K562 (cell line): ENCODE measurements at regions not wholly inside any gene's neighbourhood (a gene's known extent, or its start where the extent isn't known, plus 50 kb on each side); places are given as distances from the start of the nearest gene placed in this dataset.

Source experiments
- ATAC-seq: fragments of 200-7000 bp; cut with Tn5 transposase; 3 replicates; pipeline ENCODE4 v1.9.1; 2020; ENCODE audit warnings: moderate library complexity
- BruUV-seq: library from RNA; stranded (reverse); fragments of 400-500 nt; replicated peaks from 2 replicates; lab custom pipeline; 2021; lab: Mats Ljungman, UMichigan
- CTCF ChIA-PET: fragments of 300-600 bp; formaldehyde crosslinking; extraction: SDS; loops from one replicate; lab custom pipeline; 2021; ENCODE audit warnings: low intra/inter-chr PET ratio; lab: Yijun Ruan, JAX
- POLR2A ChIA-PET: fragments of 300-600, 350-650 bp; sonication (Branson Sonifier 250); formaldehyde crosslinking; extraction: SDS; loops from one replicate; lab custom pipeline; 2021; ENCODE audit warnings: antibody characterized with exemption, inconsistent platforms; lab: Yijun Ruan, JAX
- DNase-seq, 4 experiments: peaks; one replicate each; pipeline versions ENCODE4 v3.0.0 to v3.0.0-alpha.2; 2011 to 2018; ENCODE audit warnings: low spot score in 3 of 4, mixed read lengths in 3 of 4; ENCODE audit errors: extremely low read depth in 1 of 4
- FAIRE-seq: peaks from 2 replicates; lab custom pipeline; 2011; peaks lifted over from hg19 to GRCh38; lab: Jason Lieb, UNC
- H2AFZ ChIP-seq: 2 replicates; pipeline ENCODE4 v1.6.0; 2011; ENCODE audit warnings: low read depth, low read length, control low read depth, inconsistent platforms
- H3K27ac ChIP-seq: fragments of 200-600 bp; 3 replicates; pipeline ENCODE4 v1.8.0; 2011; ENCODE audit warnings: low read depth, mild to moderate bottlenecking, control low read depth, inconsistent platforms, low read length, moderate library complexity, mixed read lengths; ENCODE audit errors: extremely low read depth
- H3K27me3 ChIP-seq, 2 experiments: fragments of 300-600 bp in 1 of 2; 2 replicates in 1 of 2; 3 replicates in 1 of 2; pipeline versions ENCODE4 v1.6.0 to v1.8.0; 2011; ENCODE audit warnings: inconsistent platforms in 2 of 2, low read length in 2 of 2, mild to moderate bottlenecking in 1 of 2, mixed read lengths in 1 of 2, moderate library complexity in 1 of 2; ENCODE audit not compliant: control insufficient read depth in 2 of 2, insufficient read depth in 2 of 2
- H3K36me3 ChIP-seq: fragments of 300-600 bp; 3 replicates; pipeline ENCODE4 v1.8.0; 2011; ENCODE audit warnings: mild to moderate bottlenecking, low read length, inconsistent platforms; ENCODE audit not compliant: control insufficient read depth, insufficient read depth
- H3K4me1 ChIP-seq, 2 experiments: fragments of 200-600 bp in 1 of 2; replicated peaks in 1 of 2; 2 replicates in 1 of 2; 3 replicates in 1 of 2; pipeline versions ENCODE4 v1.5.1 to v1.8.0; 2011; ENCODE audit warnings: inconsistent platforms in 2 of 2, low read length in 2 of 2, mild to moderate bottlenecking in 1 of 2, mixed read lengths in 1 of 2, moderate library complexity in 1 of 2; ENCODE audit not compliant: control insufficient read depth in 2 of 2, insufficient read depth in 2 of 2
- H3K4me2 ChIP-seq: 2 replicates; pipeline ENCODE4 v1.6.1; 2011; ENCODE audit warnings: low read length, control low read depth, inconsistent platforms, mixed read lengths; ENCODE audit not compliant: insufficient read depth
- H3K4me3 ChIP-seq: fragments of 200-600 bp; sonication (generic), shearing (Covaris generic); 2 replicates; pipeline ENCODE4 v1.5.1; 2016; ENCODE audit warnings: control low read depth, inconsistent platforms
- H3K79me2 ChIP-seq: fragments of 200-600 bp; 3 replicates; pipeline ENCODE4 v1.8.0; 2011; ENCODE audit warnings: low read length, inconsistent platforms; ENCODE audit not compliant: control insufficient read depth, insufficient read depth
- H3K9ac ChIP-seq, 2 experiments: 2 replicates each; pipeline versions ENCODE4 v1.6.0 to v1.6.1; 2011; ENCODE audit warnings: low read depth in 2 of 2, low read length in 2 of 2, control low read depth in 1 of 2, inconsistent platforms in 1 of 2, mild to moderate bottlenecking in 1 of 2, mixed read lengths in 1 of 2; ENCODE audit not compliant: insufficient read depth in 1 of 2
- H3K9me1 ChIP-seq: one replicate; pipeline ENCODE4 v1.6.0; 2011; ENCODE audit warnings: inconsistent platforms, mild to moderate bottlenecking, low read length, moderate library complexity; ENCODE audit not compliant: control insufficient read depth, insufficient read depth
- H3K9me3 ChIP-seq: replicated peaks from 2 replicates; pipeline ENCODE4 v1.5.1; 2011; ENCODE audit warnings: low read depth, low read length, inconsistent platforms; ENCODE audit not compliant: control insufficient read depth, insufficient read depth
- H4K20me1 ChIP-seq: replicated peaks from 2 replicates; pipeline ENCODE4 v1.6.1; 2011; ENCODE audit warnings: low read length, inconsistent platforms, mixed read lengths; ENCODE audit not compliant: control insufficient read depth, insufficient read depth
- JUND ChIP-seq, 2 experiments: IDR thresholded peaks; 2 replicates in 1 of 2; 3 replicates in 1 of 2; pipeline ENCODE4 v1.6.1; 2011; ENCODE audit warnings: borderline replicate concordance in 2 of 2, low read depth in 2 of 2, low read length in 2 of 2, improper control_type of control experiment in 1 of 2, missing biosample characterization in 1 of 2, missing genetic modification characterization in 1 of 2, missing genetic modification reagents in 1 of 2
- MAZ ChIP-seq, 2 experiments: fragments of 450-650 bp in 1 of 2; sonication (generic) in 1 of 2; formaldehyde crosslinking; IDR thresholded peaks in 1 of 2; conservative IDR thresholded peaks in 1 of 2; 2 replicates each; pipeline versions ENCODE4 v1.4.0 to v1.5.0; 2020; ENCODE audit warnings: mild to moderate bottlenecking in 1 of 2, missing genetic modification reagents in 1 of 2
- SPI1 ChIP-seq: IDR thresholded peaks from 2 replicates; pipeline ENCODE4 v1.6.1; 2011; ENCODE audit warnings: low read depth, low read length, control low read depth, borderline replicate concordance
- TAF9B ChIP-seq: fragments of 450-650 bp; IDR thresholded peaks from 2 replicates; pipeline ENCODE4 v1.6.1; 2018; ENCODE audit warnings: mild to moderate bottlenecking; ENCODE audit not compliant: partially characterized antibody
- WGBS: fragments of 100-300 bp; shearing (Covaris generic); methylation state at CpG from one replicate; pipeline ENCODE4 v1.1.6; 2016; ENCODE audit warnings: low coverage, mixed read lengths; ENCODE audit not compliant: insufficient coverage; ENCODE audit errors: missing lambda C conversion rate; 5-methylcytosine and 5-hydroxymethylcytosine counted together
- in situ Hi-C: fragments of 300-500 bp; cut with MboI; formaldehyde crosslinking; loops from 4 replicates; pipeline ENCODE4 v1.15.0; 2018; ENCODE audit warnings: inconsistent platforms, mixed read lengths
- intact Hi-C: fragments of 100-400 bp; cut with micrococcal nuclease; formaldehyde crosslinking; loops from 2 replicates; pipeline ENCODE4 v1.14.2; 2022

GRCh38 chr16:52252680-52253079 lies 294.3 kb downstream of the TOX3 start:
- POLR2A ChIA-PET: no interaction called here
- intact Hi-C loops: no loop called here
- H3K36me3 ChIP-seq: no peaks in the 10 kb centered on the region
- FAIRE-seq: no peak
- in situ Hi-C loops: no loop called here
- H3K27me3 ChIP-seq: no peaks in the 10 kb centered on the region
- no TSS peak for BruUV-seq
- CTCF ChIA-PET: no interaction called here
- 0% methylated on average over 2 of the region's 2 CpGs for WGBS
- H3K4me1 ChIP-seq: no peaks in the 10 kb centered on the region
- H3K4me2 ChIP-seq: no peak overlapping the region
- no peak for DNase-seq
- no peak overlapping the region for H3K4me3 ChIP-seq
- no peaks in the 10 kb centered on the region for H3K9me1 ChIP-seq
- ATAC-seq: no peak
- TF ChIP-seq JUND (IDR thresholded peaks at IDR 0.05; ENCODE audit: borderline replicate concordance, low read depth, low read length) (no peak), JUND (tag; IDR thresholded peaks at IDR 0.05; ENCODE audit: borderline replicate concordance, low read depth, low read length) (no peak)
- H3K9ac ChIP-seq: no peak overlapping the region
- no peak overlapping the region for H2AFZ ChIP-seq
- no peaks in the 10 kb centered on the region for H3K79me2 ChIP-seq
- H3K9me3 ChIP-seq: no peaks in the 10 kb centered on the region
- no peaks in the 10 kb centered on the region for H4K20me1 ChIP-seq
- H3K27ac ChIP-seq: no peak overlapping the region

- H3K27me3 ChIP-seq: no peaks in the 10 kb centered on the region
- H3K4me1 ChIP-seq: no peaks in the 10 kb centered on the region
- POLR2A ChIA-PET: no interaction called here
- H3K9ac ChIP-seq: no peak overlapping the region
- H3K4me2 ChIP-seq: no peak overlapping the region
- 2% methylated on average over 4 of the region's 4 CpGs for WGBS
- no TSS peak for BruUV-seq
- H3K36me3 ChIP-seq: no peaks in the 10 kb centered on the region
- TF ChIP-seq MAZ (CRISPR knock-in tag; conservative IDR thresholded peaks at IDR 0.05 in 1 of 2, IDR thresholded peaks at IDR 0.05 in 1 of 2) (no peak), SPI1 (no peak), TAF9B (no peak)
- FAIRE-seq (no peak), DNase-seq (no peak), ATAC-seq (no peak)
- H4K20me1 ChIP-seq: no peaks in the 10 kb centered on the region
- intact Hi-C loops: no loop called here
- H2AFZ ChIP-seq: no peak overlapping the region
- CTCF ChIA-PET: no interaction called here
- in situ Hi-C loops: no loop called here
- no peaks in the 10 kb centered on the region for H3K79me2 ChIP-seq
- H3K4me3 ChIP-seq: no peak overlapping the region
- H3K9me1 ChIP-seq: no peaks in the 10 kb centered on the region
- H3K27ac ChIP-seq: no peak overlapping the region
- H3K9me3 ChIP-seq: no peaks in the 10 kb centered on the region
These were observed 295.4 kb downstream of the TOX3 start for GRCh38 chr16:52251495-52251894.
